GM19372 (cell line): ENCODE measurements at regions not wholly inside any gene's neighbourhood (a gene's known extent, or its start where the extent isn't known, plus 50 kb on each side); places are given as distances from the start of the nearest gene placed in this dataset.

Experiments used
- ATAC-seq: cut with Tn5 transposase; IDR thresholded peaks from one replicate; pipeline ENCODE4 v1.9.1; 2021; ENCODE audit warnings: mild to moderate bottlenecking, low read depth, moderate library complexity; ENCODE audit not compliant: unreplicated experiment

DNA sequence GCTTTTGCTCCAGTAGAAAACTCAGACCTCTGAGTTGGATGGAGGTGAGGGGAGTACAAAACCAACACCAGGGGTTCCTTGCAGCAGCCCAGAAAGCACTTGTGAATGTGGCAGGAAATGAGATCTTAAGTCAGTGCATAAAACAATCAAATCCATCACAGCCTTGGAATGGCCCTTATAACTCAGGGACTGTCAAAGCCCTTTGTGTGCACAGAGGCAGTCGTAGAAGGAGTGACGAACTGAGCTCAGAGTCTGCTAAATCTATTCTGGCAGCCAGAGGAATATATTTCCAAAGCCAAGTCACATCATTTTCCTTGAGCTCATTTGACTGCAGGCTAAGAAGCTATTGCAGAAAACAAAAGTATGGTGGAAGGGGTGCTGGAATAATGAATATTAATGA is 676.6 kb downstream of the DHX35 start:
- ATAC-seq, result no peak

DNA sequence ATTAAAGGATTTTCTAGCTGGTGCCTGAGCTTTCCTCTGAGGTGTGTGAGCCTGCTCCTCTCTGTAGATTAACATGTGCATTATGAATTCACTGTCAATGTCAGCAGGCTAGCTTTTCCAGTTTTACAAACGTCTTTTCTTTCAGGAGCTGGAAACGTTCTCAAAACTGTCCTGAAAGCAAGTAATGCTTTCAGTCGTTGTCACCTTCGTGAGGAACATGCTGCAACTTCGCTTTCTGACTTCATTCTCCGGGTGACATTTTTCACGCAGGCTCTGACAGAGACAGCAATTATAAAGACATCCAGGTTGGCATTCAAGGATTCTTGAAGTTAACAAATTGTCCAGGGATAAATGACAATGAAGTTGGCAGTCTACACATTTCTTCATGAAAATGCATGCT is 671.5 kb downstream of the DHX35 start:
- no peak for ATAC-seq

DNA sequence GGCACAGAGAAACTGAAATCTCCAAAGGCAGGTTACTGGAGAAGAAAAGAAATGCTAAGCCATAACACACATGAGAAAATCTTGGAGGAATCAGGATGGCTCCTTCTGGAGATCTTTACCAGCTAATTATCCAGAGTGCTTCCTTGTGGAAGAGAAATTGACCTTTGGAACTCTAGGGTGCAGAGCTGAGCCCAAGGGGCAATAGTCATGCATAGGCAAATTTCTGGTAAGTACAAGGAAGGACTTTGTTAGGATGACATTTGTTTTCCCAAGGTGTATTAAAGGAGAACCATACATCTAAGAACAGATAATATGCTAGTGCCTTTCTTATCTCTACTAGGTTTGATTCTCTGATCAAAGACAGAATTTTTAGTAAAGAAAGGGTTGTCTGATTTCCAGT is 670.6 kb downstream of the DHX35 start:
- no peak for ATAC-seq

DNA sequence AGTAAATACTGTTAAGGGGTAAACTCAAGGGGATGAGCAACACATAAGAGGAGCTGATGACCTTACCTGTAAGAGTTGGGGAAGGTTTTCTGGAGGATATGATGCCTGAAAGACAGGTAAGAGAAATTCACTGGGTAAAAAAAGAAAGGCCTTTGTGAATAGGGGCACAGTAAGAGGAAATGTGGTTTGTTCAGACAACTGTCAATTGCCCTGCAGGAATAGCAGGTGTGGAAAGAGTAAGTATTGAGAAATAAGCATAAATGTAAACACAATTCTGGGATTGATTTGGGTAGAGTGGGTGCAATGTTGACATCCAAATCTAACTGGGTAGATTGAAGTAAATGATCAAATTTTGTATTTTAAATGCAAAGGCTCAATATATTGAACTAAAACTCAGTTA is 670.0 kb downstream of the DHX35 start:
- ATAC-seq, result no peak

DNA sequence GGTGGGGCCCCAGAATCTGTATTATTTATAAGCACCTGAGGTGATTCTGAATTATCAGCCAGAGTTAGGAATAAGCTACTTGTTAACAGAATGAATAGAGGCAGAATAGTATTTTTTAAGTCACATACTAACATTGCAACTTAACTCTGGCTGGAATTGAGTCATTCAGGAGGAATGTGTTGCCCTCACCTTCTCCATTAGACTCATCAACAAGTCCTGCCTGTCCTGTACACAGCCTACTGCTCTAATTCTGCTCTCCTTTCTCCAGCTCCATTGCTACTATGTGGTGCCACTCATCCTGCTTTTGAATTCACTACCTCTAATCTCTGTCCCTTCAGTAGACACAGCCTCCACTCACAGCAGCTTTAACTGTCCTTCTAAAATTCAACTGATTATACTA is 669.4 kb downstream of the DHX35 start:
- ATAC-seq, result no peak

DNA sequence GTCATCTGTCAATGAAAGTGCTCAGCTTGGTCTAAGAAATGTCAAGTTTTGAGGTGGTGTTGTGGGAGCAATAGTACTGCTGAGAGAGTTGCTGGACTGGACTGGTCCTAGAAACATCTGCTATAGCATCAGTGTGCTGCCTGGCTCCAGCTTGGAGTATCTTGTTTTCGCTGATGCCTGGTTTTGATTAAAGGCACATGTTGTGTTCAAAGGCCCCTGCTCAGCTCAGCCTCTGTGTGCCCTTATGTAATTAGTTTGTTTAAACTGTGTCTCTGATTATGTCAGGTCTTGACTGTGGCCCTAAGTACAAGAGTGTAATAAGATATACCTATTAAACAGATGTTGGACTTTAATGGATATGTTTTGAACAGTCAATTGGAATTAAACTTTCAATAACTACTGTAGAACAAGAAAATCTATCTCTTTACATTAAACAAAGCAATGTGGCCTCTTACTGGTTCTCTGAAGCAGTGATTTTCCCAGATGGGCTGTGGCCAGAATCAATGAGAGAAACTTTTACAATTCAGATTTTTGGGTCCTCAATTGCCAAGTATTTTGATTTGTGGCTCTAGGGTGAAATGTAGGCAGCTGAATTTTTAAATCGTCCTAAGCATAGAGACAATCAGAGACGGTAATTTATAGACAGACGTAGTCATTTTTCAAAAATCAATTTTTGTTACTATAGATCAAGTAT is 668.2 kb downstream of the DHX35 start:
- ATAC-seq, result no peak

DNA sequence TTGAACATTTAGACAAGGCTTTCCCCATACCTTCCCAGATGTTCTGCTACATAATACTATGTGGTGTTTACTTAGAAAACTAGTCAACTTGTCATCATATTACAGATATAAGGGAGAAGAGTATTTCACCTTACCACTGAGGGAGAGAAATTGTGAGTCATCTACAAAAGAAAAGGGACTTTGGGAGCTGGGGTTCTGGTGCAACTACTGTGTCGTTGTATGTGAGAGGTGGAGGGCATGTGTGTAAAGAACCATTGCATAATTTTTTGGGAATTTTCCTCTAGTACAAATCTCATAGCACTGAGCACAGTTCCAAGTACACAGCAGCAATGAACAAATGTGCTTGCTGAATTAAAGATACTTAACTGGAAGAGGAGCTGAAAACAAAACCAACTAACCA is 665.6 kb downstream of the DHX35 start:
- ATAC-seq, result no peak

DNA sequence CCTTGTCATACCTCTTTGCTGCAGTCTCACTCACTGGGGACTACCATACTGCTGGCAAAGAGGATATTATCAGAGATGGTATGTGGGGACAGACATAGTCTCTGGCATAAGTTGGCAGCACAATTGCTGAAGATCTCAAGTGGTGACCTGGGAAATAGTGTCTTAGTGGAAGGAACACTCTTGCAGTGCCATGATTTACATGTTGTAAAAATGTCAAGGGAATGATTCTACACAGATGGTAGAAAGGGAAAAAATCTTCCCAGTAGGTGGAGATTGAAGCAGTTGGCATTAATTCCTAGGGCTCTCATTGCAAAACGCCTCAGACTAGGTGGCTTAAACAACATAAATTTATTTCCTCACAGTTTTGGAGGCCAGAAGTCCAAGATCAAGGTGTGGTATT is 662.2 kb downstream of the DHX35 start:
- ATAC-seq, result no peak

DNA sequence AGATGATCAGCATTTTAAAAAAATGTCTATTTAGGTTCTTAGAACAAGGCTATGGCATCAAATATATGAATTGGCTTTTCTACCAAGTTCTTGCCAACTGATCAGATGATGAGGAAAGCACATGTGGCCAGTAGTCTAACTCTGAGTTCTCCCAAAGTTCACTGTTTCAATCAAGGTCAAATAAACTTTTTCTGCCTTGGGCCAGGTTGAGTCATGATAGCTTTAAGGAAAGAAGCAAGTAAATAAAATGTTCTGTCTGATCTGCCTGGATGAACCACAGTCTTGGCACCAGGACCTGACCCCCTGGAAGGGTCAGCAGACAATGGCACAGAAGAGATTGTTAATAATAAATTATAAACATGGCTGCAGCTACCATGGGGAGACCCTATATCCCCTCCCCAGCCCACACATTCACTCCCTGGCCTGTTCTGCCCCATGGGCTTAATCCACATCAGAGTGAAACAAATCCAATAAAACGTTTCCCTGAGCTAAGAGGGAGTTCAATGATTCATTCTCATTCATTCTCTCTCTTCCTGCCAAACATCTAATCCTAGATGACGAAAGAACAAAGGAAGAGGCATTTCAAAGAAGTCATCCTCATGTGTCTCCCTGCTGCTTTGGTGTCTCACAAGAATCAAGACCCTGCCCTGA is 661.6 kb downstream of the DHX35 start:
- no peak for ATAC-seq

DNA sequence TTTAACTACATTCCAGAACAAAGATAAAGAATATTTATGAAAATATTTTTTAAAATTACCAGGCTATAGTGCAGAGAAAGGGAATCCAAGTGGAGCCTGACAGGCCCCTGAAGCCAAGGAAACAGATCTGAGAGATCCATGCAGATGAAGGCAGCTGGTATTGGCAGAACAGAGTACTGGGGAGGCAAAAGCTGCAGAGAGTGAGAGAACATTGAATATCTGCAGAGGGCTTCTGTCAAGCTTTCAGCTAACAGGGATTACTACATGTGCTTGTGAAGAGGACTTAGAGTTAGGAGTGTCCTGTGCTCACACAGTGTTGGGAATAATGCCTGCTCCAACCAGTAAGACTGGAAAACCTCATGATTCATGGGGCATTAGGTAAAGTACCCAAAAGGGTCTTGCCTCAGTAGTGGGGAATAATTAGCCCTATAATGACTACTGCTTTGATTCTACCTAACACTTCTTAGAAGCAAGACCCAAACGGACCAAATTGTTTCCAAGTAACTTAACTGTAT is 657.2 kb downstream of the DHX35 start:
- no peak for ATAC-seq

DNA sequence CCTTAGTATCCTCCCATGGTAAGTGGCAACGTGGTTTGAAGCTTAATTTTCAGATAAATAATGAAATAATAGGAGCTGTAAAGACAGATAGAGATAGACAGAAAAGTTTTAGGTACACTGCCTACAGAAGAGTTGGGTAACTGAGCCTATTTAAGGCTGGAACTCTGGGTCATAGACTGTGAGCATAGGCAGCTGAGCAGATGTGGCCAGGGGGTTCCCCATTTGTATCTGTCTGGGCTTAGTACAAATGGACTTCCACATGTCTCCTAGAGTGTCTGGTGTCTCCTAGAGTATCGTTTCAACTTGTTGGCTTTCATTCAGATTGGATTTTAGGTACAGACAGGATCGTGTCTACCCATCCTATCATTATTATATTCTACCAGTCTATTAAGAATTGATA is 649.8 kb downstream of the DHX35 start:
- no peak for ATAC-seq

DNA sequence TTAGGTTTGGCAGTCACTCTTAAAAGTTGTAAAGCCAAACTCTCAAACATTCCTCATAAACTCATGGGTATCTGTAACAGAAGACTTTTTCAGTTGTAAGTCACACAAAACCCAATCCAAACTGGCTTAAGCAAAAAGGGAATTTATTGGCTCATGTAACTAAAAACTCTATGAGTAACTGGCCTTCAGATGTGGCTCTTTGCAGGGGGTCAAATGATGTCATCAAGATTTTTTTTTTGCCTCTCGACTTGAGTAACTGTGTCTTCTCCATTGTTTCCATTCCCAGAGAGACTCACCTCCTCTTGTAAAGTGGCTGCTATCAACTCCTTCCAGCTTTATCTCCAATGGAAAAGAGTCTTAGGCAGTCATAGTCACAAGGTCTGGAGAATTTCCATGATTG is 645.0 kb downstream of the DHX35 start:
- no peak for ATAC-seq

DNA sequence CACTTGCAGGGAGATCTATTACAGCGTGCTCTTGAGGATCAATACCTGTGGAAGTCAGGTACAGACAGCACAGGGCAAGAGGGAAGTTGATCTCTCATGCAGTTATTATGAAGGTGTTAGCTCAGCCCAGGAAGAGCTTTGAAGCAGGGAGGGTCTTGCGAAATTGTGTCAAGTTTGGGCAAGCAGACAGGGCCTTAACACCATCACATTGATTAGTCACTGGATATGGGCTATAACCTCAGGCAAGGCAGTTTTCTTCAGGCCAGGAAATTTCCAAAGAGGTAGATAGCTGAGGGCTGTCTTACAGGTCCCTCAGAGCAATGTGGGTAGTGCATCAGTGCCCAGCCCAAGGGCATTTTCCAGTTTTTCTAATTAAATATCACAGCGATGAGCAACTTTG is 643.8 kb downstream of the DHX35 start:
- ATAC-seq, result no peak

DNA sequence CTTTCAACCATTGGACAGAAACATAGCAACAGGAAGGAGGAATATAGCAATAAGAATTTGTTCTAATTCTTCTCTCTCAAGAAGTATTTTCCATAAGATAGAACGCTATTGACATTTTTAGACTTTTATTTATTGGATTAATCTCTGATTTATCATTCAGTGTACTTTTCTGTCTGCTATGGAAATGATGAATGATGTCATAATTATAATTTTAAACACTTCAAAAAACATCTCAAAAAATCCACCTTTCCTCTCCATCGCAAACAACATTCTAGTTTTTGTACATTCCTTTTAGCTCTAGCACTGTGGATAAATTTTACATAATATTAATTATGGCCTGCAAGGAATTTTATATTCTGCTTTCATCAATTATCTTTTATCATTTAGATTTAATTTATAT is 643.2 kb downstream of the DHX35 start:
- ATAC-seq, result no peak

DNA sequence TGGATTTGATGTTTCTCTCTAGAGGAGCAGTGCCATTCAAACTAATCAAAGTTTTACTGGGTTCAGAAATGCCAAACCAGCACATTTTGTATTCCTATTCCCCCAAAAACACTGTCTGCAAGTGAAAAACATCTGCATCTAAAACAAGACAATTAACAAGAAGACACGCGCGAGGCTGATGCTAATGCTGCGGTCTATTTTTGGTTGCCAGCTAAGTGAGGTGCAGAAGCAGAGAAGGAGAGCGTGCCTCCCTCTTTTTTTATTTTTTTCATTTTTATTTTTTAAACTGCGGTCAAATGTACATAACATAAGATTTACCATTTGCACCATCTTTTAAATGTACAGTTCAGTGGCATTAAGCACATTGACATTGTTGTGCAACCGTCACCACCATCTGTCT is 641.1 kb downstream of the DHX35 start:
- ATAC-seq, result no peak

DNA sequence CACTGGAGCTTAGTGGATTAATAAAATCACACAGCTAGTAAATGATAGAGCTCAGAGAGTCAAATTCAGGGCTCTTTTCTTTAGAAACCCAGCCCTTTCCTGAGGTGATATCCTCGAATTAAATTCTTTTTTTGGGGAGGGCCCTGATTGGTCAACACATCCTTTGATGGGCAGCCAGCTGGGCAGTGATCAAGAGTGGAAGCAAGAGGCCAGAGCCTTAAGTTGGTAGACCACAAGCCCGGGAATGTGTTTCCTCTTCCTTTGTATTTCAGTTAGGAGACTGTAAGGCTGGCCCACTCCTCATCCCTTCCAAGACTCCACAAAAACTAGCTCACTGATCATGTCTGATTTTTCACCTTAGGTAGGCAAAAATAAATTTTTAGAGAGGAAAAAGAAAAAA is 640.5 kb downstream of the DHX35 start:
- no peak for ATAC-seq

DNA sequence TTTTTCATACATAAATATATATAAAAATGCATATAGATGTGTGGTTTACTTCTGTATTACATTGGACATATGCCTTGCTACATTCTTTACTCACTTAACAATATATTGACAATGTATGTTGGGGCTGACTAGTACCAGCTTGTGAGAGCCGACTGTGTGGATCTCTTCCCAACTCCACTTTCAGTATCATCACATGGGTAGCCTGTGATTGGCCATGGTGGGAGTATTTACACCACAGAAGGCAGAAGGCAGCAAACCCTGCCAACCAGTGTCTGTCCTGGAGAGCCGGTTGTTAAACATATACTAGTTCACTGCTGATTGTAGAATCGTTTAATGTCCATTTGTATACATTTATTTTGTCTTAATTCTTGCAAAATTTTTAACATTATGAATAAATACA is 638.7 kb downstream of the DHX35 start:
- ATAC-seq, result no peak

DNA sequence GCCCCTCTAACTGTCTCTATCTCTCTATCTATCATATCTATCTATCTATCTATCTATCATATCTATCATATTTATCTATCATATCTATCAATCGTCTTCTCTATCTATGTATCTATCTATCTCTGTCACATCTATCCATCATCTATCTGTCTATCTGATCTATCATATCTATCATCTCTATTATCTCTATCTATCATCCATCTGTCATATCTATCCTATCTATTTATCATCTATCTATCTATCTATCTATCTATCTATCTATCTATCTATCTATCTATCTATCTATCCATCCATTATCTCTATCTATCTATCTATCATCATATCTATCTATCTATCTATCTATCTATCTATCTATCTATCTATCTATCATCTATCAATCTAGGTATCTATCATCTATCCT is 638.0 kb downstream of the DHX35 start:
- ATAC-seq, result no peak

DNA sequence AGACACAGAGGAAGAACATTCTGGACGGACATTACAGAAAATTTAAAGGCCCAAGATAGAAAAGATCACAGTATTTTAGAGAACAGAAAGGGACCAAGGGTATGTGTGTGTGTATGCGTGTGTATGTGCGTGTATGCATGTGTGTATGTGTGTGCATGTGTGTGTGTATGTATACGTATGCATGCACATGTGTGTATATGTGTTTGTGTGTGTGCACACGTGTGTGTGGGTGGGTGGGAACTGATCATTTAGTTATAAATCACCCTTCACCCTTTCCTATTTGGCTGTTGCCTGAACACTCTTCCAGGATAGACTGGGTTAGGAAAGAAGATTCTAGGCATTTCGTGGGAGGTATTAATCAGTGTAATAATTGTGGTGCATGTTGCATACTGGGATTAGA is 634.4 kb downstream of the DHX35 start:
- ATAC-seq, result no peak

DNA sequence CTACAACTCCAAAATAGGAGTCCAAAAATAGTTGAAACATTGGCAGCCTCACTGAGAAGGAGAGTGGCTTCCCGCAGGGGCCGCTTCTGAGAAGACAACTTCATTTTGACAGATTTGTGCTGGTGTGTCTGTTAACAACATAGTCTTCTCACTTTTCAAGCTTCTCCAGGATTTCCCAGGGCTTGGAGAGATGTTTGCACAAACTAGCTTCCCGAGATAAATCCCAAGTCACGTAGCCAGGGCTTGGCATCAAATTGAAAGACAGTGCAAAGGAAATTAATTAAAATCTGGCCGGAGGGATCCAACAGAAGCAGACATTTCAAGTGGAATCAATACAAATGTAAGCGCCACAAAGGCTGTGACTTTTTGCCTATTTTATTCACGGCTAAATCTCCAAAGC is 630.2 kb downstream of the DHX35 start:
- ATAC-seq, result no peak

DNA sequence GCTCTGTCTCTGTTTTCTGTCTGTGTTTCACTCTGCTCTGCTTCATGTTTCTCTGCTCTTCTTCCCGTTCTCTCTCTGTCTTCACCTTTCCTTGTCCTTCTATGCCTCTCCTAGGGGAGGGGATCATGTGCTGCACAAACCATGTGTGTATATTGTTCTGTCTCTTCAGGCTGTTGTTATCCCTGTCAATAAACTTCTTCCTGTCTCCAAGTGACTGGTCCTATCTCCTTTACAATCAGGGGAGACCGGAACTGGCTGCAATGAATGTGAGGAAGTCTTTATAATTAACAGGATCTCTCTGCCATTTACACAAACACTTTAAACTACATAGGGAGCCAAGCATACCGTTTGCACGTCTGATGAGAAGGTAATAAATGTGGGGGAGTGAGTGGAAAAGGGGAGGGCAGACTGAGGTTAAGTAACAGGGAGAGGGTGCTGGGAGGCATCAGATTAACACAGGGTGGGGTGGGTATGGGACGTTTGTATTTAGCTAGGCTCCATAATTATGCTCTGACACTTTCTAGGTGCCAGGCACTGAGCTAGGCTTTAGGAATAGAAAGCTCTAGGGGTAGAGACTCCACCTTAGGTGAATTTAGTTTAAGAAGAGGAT is 626.1 kb downstream of the DHX35 start:
- ATAC-seq, result no peak

DNA sequence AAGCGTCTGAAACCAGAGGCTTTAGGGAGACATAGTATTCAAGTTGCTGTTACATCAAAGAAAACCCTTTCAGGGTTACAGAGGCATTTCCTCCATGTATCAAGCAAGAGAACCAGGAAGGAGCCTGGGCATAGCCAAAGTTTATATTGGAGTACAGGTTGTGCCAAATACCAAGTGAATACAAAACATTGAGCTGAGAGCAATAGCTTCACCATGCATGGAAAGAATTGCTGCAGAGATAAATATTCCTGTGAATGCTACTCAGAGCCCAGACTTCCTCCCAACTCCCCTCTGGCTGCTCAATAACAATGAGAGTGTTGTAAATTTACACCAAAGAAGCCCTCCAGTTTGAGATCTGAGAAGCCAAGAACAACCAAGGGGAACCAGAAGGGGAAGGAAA is 618.9 kb downstream of the DHX35 start:
- ATAC-seq, result no peak
